ENCODE measurements at regions not wholly inside any gene's neighbourhood (a gene's known extent, or its start where the extent isn't known, plus 50 kb on each side); places are given as distances from the start of the nearest gene placed in this dataset.

DNA sequence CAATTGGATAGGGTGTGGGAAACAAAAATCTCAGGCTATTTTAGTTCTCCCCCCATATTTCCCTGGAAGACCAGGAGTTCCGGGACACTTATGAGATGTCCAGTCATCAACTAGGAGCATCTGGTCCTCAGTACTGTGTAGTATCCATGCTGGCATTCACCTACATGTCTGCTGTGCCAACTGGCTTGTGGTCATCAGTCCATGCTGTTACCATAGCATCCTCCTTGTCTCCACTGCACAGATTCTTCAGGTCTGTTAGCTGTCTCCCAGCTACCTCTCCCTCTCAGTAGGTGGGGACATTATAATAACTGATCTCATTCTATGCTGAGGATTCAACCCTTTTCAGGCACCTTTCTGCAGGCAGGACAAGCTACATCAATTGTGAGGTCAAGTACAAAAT lies 302.9 kb downstream of the BARHL2 start:
- no peak overlapping the region for H3K4me2 ChIP-seq (ENCODE audit: low read depth, low read length)
- WGBS (ENCODE audit: low lambda C conversion rate) = 0% methylated on average over 1 of the region's 1 CpG
- TF ChIP-seq ZNF33B (CRISPR knock-in tag; IDR thresholded peaks at IDR 0.05) = no peak
- no peak for TF ChIP-seq ZNF235 (CRISPR knock-in tag; IDR thresholded peaks at IDR 0.05; ENCODE audit: borderline replicate concordance)
- TF ChIP-seq AKAP8 (CRISPR knock-in tag; IDR thresholded peaks at IDR 0.05) = no peak
- BruUV-seq (replicated peaks) = no TSS peak
- no peaks in the 10 kb centered on the region for H3K9me3 ChIP-seq (ENCODE audit: low read length)
- no peaks in the 10 kb centered on the region for H3K79me2 ChIP-seq (ENCODE audit: insufficient read depth, low read length)
- ChIA-PET POLR2A (no interaction called here), CTCF (ENCODE audit: low intra/inter-chr PET ratio, low total read pairs) (no interaction called here)
- intact Hi-C loops (cut with micrococcal nuclease; ENCODE audit: unreplicated experiment) (no loop called here), in situ Hi-C loops (cut with HindIII; ENCODE audit: extremely low pct_ligation_motif_present, low pct_unique_long_range_greater_than_20kb) (no loop called here)
- no peak overlapping the region for H2AFZ ChIP-seq (ENCODE audit: low read length)
- no peaks in the 10 kb centered on the region for H4K20me1 ChIP-seq (ENCODE audit: insufficient read depth, low read length)
- H3K27me3 ChIP-seq (ENCODE audit: control insufficient read depth in 1 of 2, insufficient read depth in 2 of 2, low read length in 2 of 2) = no peaks in the 10 kb centered on the region
- H3K4me1 ChIP-seq (ENCODE audit: insufficient read depth, low read length) = no peaks in the 10 kb centered on the region
- no peak for DNase-seq (ENCODE audit: low spot score)
- no peaks in the 10 kb centered on the region for H3K36me3 ChIP-seq (replicated peaks in 1 of 2; ENCODE audit: control insufficient read depth in 1 of 2, insufficient read depth in 2 of 2, low read length in 2 of 2)
- no peak for ATAC-seq
- H3K4me3 ChIP-seq (replicated peaks in 1 of 3; ENCODE audit: insufficient read depth in 1 of 3, low read depth in 2 of 3, low read length in 3 of 3) = no peak overlapping the region
- no peak overlapping the region for H3K27ac ChIP-seq (ENCODE audit: extremely low read length, insufficient read depth, low read length)
- FAIRE-seq = no peak
- no peak overlapping the region for H3K9ac ChIP-seq (ENCODE audit: insufficient read depth, low read depth, low read length)

DNA sequence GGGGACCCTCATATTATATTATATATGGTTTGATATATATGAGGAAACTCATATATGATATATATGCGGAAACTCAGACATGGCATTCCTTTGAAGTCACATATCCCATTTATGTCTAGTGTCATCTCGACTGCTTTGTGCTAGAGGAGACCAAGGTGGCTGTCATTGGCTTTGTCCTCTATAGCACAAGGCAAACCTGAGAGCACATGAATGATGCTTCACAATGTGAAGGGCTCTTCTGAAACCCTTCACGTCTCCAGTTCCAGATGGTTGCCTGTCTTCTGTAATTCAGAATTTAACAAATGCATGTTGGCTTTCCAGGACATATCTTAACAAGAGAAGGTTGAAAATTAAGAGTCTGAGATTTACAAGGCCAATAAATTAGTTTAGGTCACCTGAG lies 303.6 kb downstream of the BARHL2 start:
- intact Hi-C loops (cut with micrococcal nuclease; ENCODE audit: unreplicated experiment) = no loop called here
- Histone ChIP-seq H3K27ac (ENCODE audit: extremely low read length, insufficient read depth, low read length) (no peak overlapping the region), H2AFZ (ENCODE audit: low read length) (no peak overlapping the region), H3K36me3 (replicated peaks in 1 of 2; ENCODE audit: control insufficient read depth in 1 of 2, insufficient read depth in 2 of 2, low read length in 2 of 2) (no peaks in the 10 kb centered on the region), H3K4me1 (ENCODE audit: insufficient read depth, low read length) (no peaks in the 10 kb centered on the region), H4K20me1 (ENCODE audit: insufficient read depth, low read length) (no peaks in the 10 kb centered on the region), H3K4me3 (replicated peaks in 1 of 3; ENCODE audit: insufficient read depth in 1 of 3, low read depth in 2 of 3, low read length in 3 of 3) (no peak overlapping the region), H3K9ac (ENCODE audit: insufficient read depth, low read depth, low read length) (no peak overlapping the region), H3K79me2 (ENCODE audit: insufficient read depth, low read length) (no peaks in the 10 kb centered on the region), H3K27me3 (ENCODE audit: control insufficient read depth in 1 of 2, insufficient read depth in 2 of 2, low read length in 2 of 2) (no peaks in the 10 kb centered on the region), H3K9me3 (ENCODE audit: low read length) (no peaks in the 10 kb centered on the region), H3K4me2 (ENCODE audit: low read depth, low read length) (no peak overlapping the region)
- CTCF ChIA-PET (ENCODE audit: low intra/inter-chr PET ratio, low total read pairs) = no interaction called here
- ATAC-seq (no peak), DNase-seq (ENCODE audit: low spot score) (no peak), FAIRE-seq (no peak)
- POLR2A ChIA-PET = no interaction called here
- in situ Hi-C loops (cut with HindIII; ENCODE audit: extremely low pct_ligation_motif_present, low pct_unique_long_range_greater_than_20kb) = no loop called here
- no TSS peak for BruUV-seq (replicated peaks)
- TF ChIP-seq MIER3 (CRISPR knock-in tag; IDR thresholded peaks at IDR 0.05; ENCODE audit: borderline replicate concordance) (no peak), FLYWCH1 (CRISPR knock-in tag; IDR thresholded peaks at IDR 0.05) (no peak), TRAFD1 (CRISPR knock-in tag; IDR thresholded peaks at IDR 0.05; ENCODE audit: borderline replicate concordance) (no peak), TIGD3 (CRISPR knock-in tag; IDR thresholded peaks at IDR 0.05; ENCODE audit: borderline replicate concordance) (no peak), SNAPC2 (CRISPR knock-in tag; IDR thresholded peaks at IDR 0.05) (no peak), ATF6 (CRISPR knock-in tag; conservative IDR thresholded peaks at IDR 0.05) (no peak), ZNF572 (CRISPR knock-in tag; IDR thresholded peaks at IDR 0.05) (no peak)
- 2% methylated on average over 3 of the region's 3 CpGs for WGBS (ENCODE audit: low lambda C conversion rate)

Data from HepG2 (cell line).